IMR-90 (cell line): ENCODE measurements at regions not wholly inside any gene's neighbourhood (a gene's known extent, or its start where the extent isn't known, plus 50 kb on each side); places are given as distances from the start of the nearest gene placed in this dataset.

ENCODE experiments used
- ATAC-seq: fragments of 200-7000 bp; cut with Tn5 transposase; 2 replicates; pipeline ENCODE4 v1.9.1; 2020; ENCODE audit warnings: low read depth, mild to moderate bottlenecking, moderate library complexity
- BruUV-seq: library from RNA; stranded (reverse); fragments of 400-500 nt; replicated peaks from 2 replicates; lab custom pipeline; 2021; lab: Mats Ljungman, UMichigan
- CTCF ChIA-PET: fragments of 300-600 bp; formaldehyde crosslinking; extraction: SDS; loops from one replicate; lab custom pipeline; 2021; ENCODE audit warnings: antibody characterized with exemption; lab: Yijun Ruan, JAX
- POLR2A ChIA-PET: fragments of 300-600 bp; sonication (Branson Sonifier 250); formaldehyde crosslinking; loops from one replicate; lab custom pipeline; 2022; ENCODE audit warnings: antibody characterized with exemption; ENCODE audit not compliant: unreplicated experiment; lab: Charles Lee
- DNase-seq: peaks from one replicate; pipeline ENCODE4 v3.0.0; 2013
- H2AFZ ChIP-seq: replicated peaks from 2 replicates; pipeline ENCODE3; 2013; ENCODE audit warnings: low read length, mild to moderate bottlenecking; ENCODE audit not compliant: poor library complexity
- H2AK5ac ChIP-seq: 2 replicates; pipeline ENCODE4 v1.6.1; 2013; ENCODE audit warnings: low read depth, low read length, inconsistent platforms
- H2AK9ac ChIP-seq: replicated peaks from 2 replicates; pipeline ENCODE3; 2013; ENCODE audit warnings: mild to moderate bottlenecking, low read depth, low read length, moderate library complexity; ENCODE audit not compliant: poor library complexity
- H2BK120ac ChIP-seq: 2 replicates; pipeline ENCODE4 v1.6.1; 2013; ENCODE audit warnings: low read depth, low read length, inconsistent platforms
- H2BK15ac ChIP-seq: 3 replicates; pipeline ENCODE4 v1.6.1; 2013; ENCODE audit warnings: low read depth, low read length, inconsistent platforms
- H2BK20ac ChIP-seq: 2 replicates; pipeline ENCODE4 v1.6.1; 2013; ENCODE audit warnings: low read depth, mild to moderate bottlenecking, inconsistent platforms, low read length, moderate library complexity
- H2BK5ac ChIP-seq: 2 replicates; pipeline ENCODE4 v1.6.1; 2013; ENCODE audit warnings: mild to moderate bottlenecking, low read depth, low read length, inconsistent platforms; ENCODE audit not compliant: poor library complexity, severe bottlenecking
- H3K14ac ChIP-seq: replicated peaks from 2 replicates; pipeline ENCODE4 v1.6.1; 2013; ENCODE audit warnings: low read depth, low read length, inconsistent platforms
- H3K18ac ChIP-seq: 2 replicates; pipeline ENCODE4 v1.6.1; 2013; ENCODE audit warnings: low read depth, low read length, control low read depth
- H3K23ac ChIP-seq: 2 replicates; pipeline ENCODE4 v1.6.1; 2013; ENCODE audit warnings: low read depth, low read length, inconsistent platforms
- H3K27ac ChIP-seq: 2 replicates; pipeline ENCODE4 v1.5.1; 2013; ENCODE audit warnings: mild to moderate bottlenecking, control low read depth, low read length; ENCODE audit not compliant: insufficient read depth
- H3K27me3 ChIP-seq: 2 replicates; pipeline ENCODE4 v1.6.1; 2013; ENCODE audit warnings: low read length; ENCODE audit not compliant: control insufficient read depth, insufficient read depth
- H3K36me3 ChIP-seq: 2 replicates; pipeline ENCODE4 v1.6.1; 2013; ENCODE audit warnings: low read length, mixed read lengths; ENCODE audit not compliant: control insufficient read depth, insufficient read depth
- H3K4ac ChIP-seq: 2 replicates; pipeline ENCODE4 v1.6.1; 2013; ENCODE audit warnings: low read depth, low read length, inconsistent platforms
- H3K4me1 ChIP-seq: 2 replicates; pipeline ENCODE4 v1.6.1; 2013; ENCODE audit warnings: low read length, mixed read lengths; ENCODE audit not compliant: control insufficient read depth, insufficient read depth
- H3K4me2 ChIP-seq: 2 replicates; pipeline ENCODE4 v1.6.1; 2013; ENCODE audit warnings: low read depth, mild to moderate bottlenecking, control low read depth, low read length, moderate library complexity
- H3K4me3 ChIP-seq: 2 replicates; pipeline ENCODE4 v1.5.1; 2013; ENCODE audit warnings: low read depth, mild to moderate bottlenecking, control low read depth, low read length, moderate library complexity; ENCODE audit not compliant: insufficient read depth
- H3K56ac ChIP-seq: 2 replicates; pipeline ENCODE4 v1.6.1; 2013; ENCODE audit warnings: low read length, inconsistent platforms; ENCODE audit not compliant: insufficient read depth; ENCODE audit errors: extremely low read depth
- H3K79me1 ChIP-seq, 2 experiments: 2 replicates each; pipeline ENCODE4 v1.6.1; 2013; ENCODE audit warnings: low read length in 2 of 2, inconsistent platforms in 1 of 2, low read depth in 1 of 2
- H3K9ac ChIP-seq: 2 replicates; pipeline ENCODE4 v1.6.1; 2013; ENCODE audit warnings: low read depth, low read length, control low read depth
- H3K9me1 ChIP-seq: 2 replicates; pipeline ENCODE4 v1.6.1; 2013; ENCODE audit warnings: low read length, inconsistent platforms; ENCODE audit not compliant: insufficient read depth
- H3K9me3 ChIP-seq: 2 replicates; pipeline ENCODE4 v1.6.1; 2013; ENCODE audit warnings: low read length; ENCODE audit not compliant: control insufficient read depth, insufficient read depth
- H4K20me1 ChIP-seq: 2 replicates; pipeline ENCODE4 v1.6.1; 2013; ENCODE audit warnings: low read length, inconsistent platforms; ENCODE audit not compliant: insufficient read depth
- H4K5ac ChIP-seq: 2 replicates; pipeline ENCODE4 v1.6.1; 2013; ENCODE audit warnings: mild to moderate bottlenecking, low read depth, low read length, control low read depth
- H4K8ac ChIP-seq, 2 experiments: 2 replicates each; pipeline ENCODE4 v1.6.1; 2013; ENCODE audit warnings: low read depth in 2 of 2, low read length in 2 of 2, control low read depth in 1 of 2, inconsistent platforms in 1 of 2
- H4K91ac ChIP-seq: 2 replicates; pipeline ENCODE4 v1.6.1; 2013; ENCODE audit warnings: low read depth, low read length, inconsistent platforms; ENCODE audit not compliant: insufficient read depth
- BHLHE40 ChIP-seq: fragments of 150-350 bp; IDR thresholded peaks from 2 replicates; pipeline ENCODE4 v1.6.1; 2016; ENCODE audit warnings: mild to moderate bottlenecking, low read depth, low read length
- CEBPB ChIP-seq: IDR thresholded peaks from 2 replicates; pipeline ENCODE4 v1.6.1; 2012; ENCODE audit warnings: low read depth, low read length, improper control_type of control experiment
- CHD1 ChIP-seq: IDR thresholded peaks from 2 replicates; pipeline ENCODE4 v1.6.1; 2012; ENCODE audit warnings: low read depth, low read length, improper control_type of control experiment
- ELK1 ChIP-seq: fragments of 150-350 bp; IDR thresholded peaks from 2 replicates; pipeline ENCODE4 v1.6.1; 2016; ENCODE audit warnings: low read depth, mild to moderate bottlenecking, low read length, moderate library complexity, borderline replicate concordance
- FOS ChIP-seq: fragments of 150-350 bp; IDR thresholded peaks from 2 replicates; pipeline ENCODE4 v1.6.1; 2016; ENCODE audit warnings: low read depth, low read length
- MAFK ChIP-seq: IDR thresholded peaks from 2 replicates; pipeline ENCODE4 v1.6.1; 2012; ENCODE audit warnings: low read depth, low read length, improper control_type of control experiment
- MAZ ChIP-seq: IDR thresholded peaks from 2 replicates; pipeline ENCODE4 v1.6.1; 2012; ENCODE audit warnings: low read depth, mild to moderate bottlenecking, low read length, improper control_type of control experiment, moderate library complexity, borderline replicate concordance
- MXI1 ChIP-seq: IDR thresholded peaks from 2 replicates; pipeline ENCODE4 v1.6.1; 2012; ENCODE audit warnings: low read depth, mild to moderate bottlenecking, low read length, moderate library complexity, borderline replicate concordance
- NFE2L2 ChIP-seq: fragments of 150-350 bp; IDR thresholded peaks from 2 replicates; pipeline ENCODE4 v1.6.1; 2016; ENCODE audit warnings: low read depth, mild to moderate bottlenecking, low read length
- POLR2A ChIP-seq: IDR thresholded peaks from 2 replicates; pipeline ENCODE4 v1.6.1; 2012; ENCODE audit warnings: mild to moderate bottlenecking, low read depth, low read length
- RAD21 ChIP-seq: IDR thresholded peaks from 2 replicates; pipeline ENCODE4 v1.6.1; 2012; ENCODE audit warnings: low read length, improper control_type of control experiment
- RCOR1 ChIP-seq: IDR thresholded peaks from 2 replicates; pipeline ENCODE4 v1.6.1; 2012; ENCODE audit warnings: mild to moderate bottlenecking, low read length, improper control_type of control experiment; ENCODE audit not compliant: insufficient replicate concordance
- RFX5 ChIP-seq: IDR thresholded peaks from 2 replicates; pipeline ENCODE4 v1.8.0; 2012; ENCODE audit warnings: low read depth, mild to moderate bottlenecking, low read length, moderate library complexity
- SMC3 ChIP-seq: fragments of 150-350 bp; IDR thresholded peaks from 2 replicates; pipeline ENCODE4 v1.6.1; 2016; ENCODE audit warnings: low read depth, mild to moderate bottlenecking, antibody characterized with exemption, low read length, moderate library complexity
- WGBS, 2 experiments: methylation state at CpG; one replicate each; pipeline versions ENCODE4 v1.1.5 to v1.1.7; 2013; ENCODE audit warnings: missing lambda C conversion rate in 2 of 2; ENCODE audit not compliant: insufficient read length in 1 of 2; ENCODE audit errors: extremely low coverage in 2 of 2; 5-methylcytosine and 5-hydroxymethylcytosine counted together
- dilution Hi-C: fragments of 300-500 bp; cut with HindIII; formaldehyde crosslinking; loops from one replicate; pipeline ENCODE4 v1.14.3; 2018; ENCODE audit warnings: low sequenced_read_pairs; ENCODE audit not compliant: unreplicated experiment
- in situ Hi-C: fragments of 300-500 bp; cut with MboI; formaldehyde crosslinking; loops from 3 replicates; pipeline ENCODE4 v1.14.3; 2019; ENCODE audit warnings: low sequenced_read_pairs, inconsistent platforms, mixed read lengths
- intact Hi-C: fragments of 100-400 bp; cut with micrococcal nuclease; formaldehyde crosslinking; loops from 2 replicates; pipeline ENCODE4 v1.10.0; 2022
- TF ChIP-seq, protein P1 (sequence below): conservative IDR thresholded peaks from 2 replicates; pipeline ENCODE4 v1.5.1; 2012; ENCODE audit warnings: mild to moderate bottlenecking, low read depth, low read length, improper control_type of control experiment
- TF ChIP-seq, protein P2 (sequence below): fragments of 150-350 bp; IDR thresholded peaks from 2 replicates; pipeline ENCODE4 v1.6.1; 2017; ENCODE audit warnings: mild to moderate bottlenecking, antibody characterized with exemption, low read length, low read depth

- intact Hi-C loops (no loop called here), dilution Hi-C loops (loop anchor here (10.0 kb wide), 1 partner anchor 206 kb away; no protein-coding TSS in a partner anchor), in situ Hi-C loops (no loop called here)
- CTCF ChIA-PET: interaction anchor here (0.6 kb wide), 1 partner anchor 13 kb away, joined by 3 read pairs; no protein-coding TSS in a partner anchor
- no peak overlapping the region for H3K4me2 ChIP-seq
- H2BK20ac ChIP-seq: no peak overlapping the region
- no peaks in the 10 kb centered on the region for H4K20me1 ChIP-seq
- no peak overlapping the region for H4K5ac ChIP-seq
- H3K18ac ChIP-seq: no peak overlapping the region
- no peak overlapping the region for H2AK5ac ChIP-seq
- H3K9me3 ChIP-seq: no peaks in the 10 kb centered on the region
- H3K9me1 ChIP-seq: no peaks in the 10 kb centered on the region; the same call in 1 of the 2 replicates
- H3K4me3 ChIP-seq: no peak overlapping the region
- H2BK15ac ChIP-seq: no peak overlapping the region
- no peaks in the 10 kb centered on the region for H3K79me1 ChIP-seq
- no peaks in the 10 kb centered on the region for H3K27me3 ChIP-seq
- WGBS, 2 experiments: no CpG with 5 or more reads among the region's 1 CpG
- H3K4me1 ChIP-seq: peaks cover 8% of the 10 kb centered on the region
- no peak overlapping the region for H2AFZ ChIP-seq
- no peak overlapping the region for H3K9ac ChIP-seq
- DNase-seq (no peak), ATAC-seq (no peak)
- H2BK120ac ChIP-seq: no peak overlapping the region
- no peak overlapping the region for H3K23ac ChIP-seq
- H4K91ac ChIP-seq: no peak overlapping the region
- BruUV-seq: no TSS peak
- H3K27ac ChIP-seq: no peak overlapping the region
- no peak overlapping the region for H3K14ac ChIP-seq
- H2BK5ac ChIP-seq: no peak overlapping the region
- POLR2A ChIA-PET: no interaction called here
- no peak overlapping the region for H3K4ac ChIP-seq
- H4K8ac ChIP-seq: no peak overlapping the region
- no peak for TF ChIP-seq NFE2L2
- TF ChIP-seq RFX5: no peak
- TF ChIP-seq CEBPB: no peak
- no peak for TF ChIP-seq RAD21
- TF ChIP-seq FOS: no peak
- TF ChIP-seq, protein P1, sequence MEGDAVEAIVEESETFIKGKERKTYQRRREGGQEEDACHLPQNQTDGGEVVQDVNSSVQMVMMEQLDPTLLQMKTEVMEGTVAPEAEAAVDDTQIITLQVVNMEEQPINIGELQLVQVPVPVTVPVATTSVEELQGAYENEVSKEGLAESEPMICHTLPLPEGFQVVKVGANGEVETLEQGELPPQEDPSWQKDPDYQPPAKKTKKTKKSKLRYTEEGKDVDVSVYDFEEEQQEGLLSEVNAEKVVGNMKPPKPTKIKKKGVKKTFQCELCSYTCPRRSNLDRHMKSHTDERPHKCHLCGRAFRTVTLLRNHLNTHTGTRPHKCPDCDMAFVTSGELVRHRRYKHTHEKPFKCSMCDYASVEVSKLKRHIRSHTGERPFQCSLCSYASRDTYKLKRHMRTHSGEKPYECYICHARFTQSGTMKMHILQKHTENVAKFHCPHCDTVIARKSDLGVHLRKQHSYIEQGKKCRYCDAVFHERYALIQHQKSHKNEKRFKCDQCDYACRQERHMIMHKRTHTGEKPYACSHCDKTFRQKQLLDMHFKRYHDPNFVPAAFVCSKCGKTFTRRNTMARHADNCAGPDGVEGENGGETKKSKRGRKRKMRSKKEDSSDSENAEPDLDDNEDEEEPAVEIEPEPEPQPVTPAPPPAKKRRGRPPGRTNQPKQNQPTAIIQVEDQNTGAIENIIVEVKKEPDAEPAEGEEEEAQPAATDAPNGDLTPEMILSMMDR: no peak
- TF ChIP-seq BHLHE40: no peak
- no peak for TF ChIP-seq ELK1
- no peak for TF ChIP-seq POLR2A
- no peak for TF ChIP-seq MAZ
- TF ChIP-seq CHD1: no peak
- no peak for TF ChIP-seq RCOR1
- TF ChIP-seq MXI1: no peak
- TF ChIP-seq, protein P2, sequence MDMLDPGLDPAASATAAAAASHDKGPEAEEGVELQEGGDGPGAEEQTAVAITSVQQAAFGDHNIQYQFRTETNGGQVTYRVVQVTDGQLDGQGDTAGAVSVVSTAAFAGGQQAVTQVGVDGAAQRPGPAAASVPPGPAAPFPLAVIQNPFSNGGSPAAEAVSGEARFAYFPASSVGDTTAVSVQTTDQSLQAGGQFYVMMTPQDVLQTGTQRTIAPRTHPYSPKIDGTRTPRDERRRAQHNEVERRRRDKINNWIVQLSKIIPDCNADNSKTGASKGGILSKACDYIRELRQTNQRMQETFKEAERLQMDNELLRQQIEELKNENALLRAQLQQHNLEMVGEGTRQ: no peak
- no peak for TF ChIP-seq MAFK
- TF ChIP-seq SMC3: no peak
- H2AK9ac ChIP-seq: no peak overlapping the region
- H3K56ac ChIP-seq: no peak overlapping the region
- H3K36me3 ChIP-seq: no peaks in the 10 kb centered on the region
Observed at GRCh38 chr17:69639096-69639495, 224.6 kb downstream of the MAP2K6 start.
